ENCODE measurements at regions not wholly inside any gene's neighbourhood (a gene's known extent, or its start where the extent isn't known, plus 50 kb on each side); places are given as distances from the start of the nearest gene placed in this dataset.

- H3K27ac Mint-ChIP-seq: no peak overlapping the region
- DNase-seq (no peak), ATAC-seq (no peak)
- H3K4me1 Mint-ChIP-seq: no peaks in the 10 kb centered on the region
- H3K27me3 Mint-ChIP-seq: peaks cover 7% of the 10 kb centered on the region
- intact Hi-C loops (cut with DNase I, micrococcal nuclease): no loop called here
- CTCF ChIA-PET: interaction anchor here (1.1 to 4.3 kb wide), 2 partner anchors 292 to 533 kb away, joined by 3 to 20 read pairs; no protein-coding TSS in a partner anchor
- no peak overlapping the region for H3K4me3 Mint-ChIP-seq
- POLR2A ChIA-PET: no interaction called here
- H3K36me3 Mint-ChIP-seq (ENCODE audit: low read depth): no peaks in the 10 kb centered on the region
- H3K9me3 Mint-ChIP-seq (ENCODE audit: low read depth): no peaks in the 10 kb centered on the region
These were observed 97.2 kb upstream of the BLID start for GRCh38 chr11:122213171-122213570.

GRCh38 chr11:122210367-122210997 is 94.5 kb upstream of the BLID start:
- POLR2A ChIA-PET: no interaction called here
- Mint-ChIP-seq H3K4me3 (no peak overlapping the region), H3K27ac (no peak overlapping the region), H3K9me3 (ENCODE audit: low read depth) (no peaks in the 10 kb centered on the region), H3K4me1 (no peaks in the 10 kb centered on the region), H3K36me3 (ENCODE audit: low read depth) (no peaks in the 10 kb centered on the region), H3K27me3 (peaks cover 15% of the 10 kb centered on the region)
- DNase-seq: no peak
- no peak for ATAC-seq
- CTCF ChIA-PET: no interaction called here
- intact Hi-C loops (cut with DNase I, micrococcal nuclease): no loop called here

- Mint-ChIP-seq H3K27ac (no peak overlapping the region), H3K4me1 (no peaks in the 10 kb centered on the region), H3K4me3 (no peak overlapping the region), H3K27me3 (peaks cover 17% of the 10 kb centered on the region), H3K36me3 (ENCODE audit: low read depth) (no peaks in the 10 kb centered on the region), H3K9me3 (ENCODE audit: low read depth) (no peaks in the 10 kb centered on the region)
- intact Hi-C loops (cut with DNase I, micrococcal nuclease): loop anchor here in 1 of 2 experiments (10.0 kb wide), 1 partner anchor 105 kb away; no protein-coding TSS in a partner anchor
- ATAC-seq (no peak), DNase-seq (no peak)
- CTCF ChIA-PET: no interaction called here
- POLR2A ChIA-PET: no interaction called here
These were observed 93.8 kb upstream of the BLID start for GRCh38 chr11:122209619-122210366.

GRCh38 chr11:122207921-122208764 is 92.1 kb upstream of the BLID start:
- ATAC-seq: no peak
- Mint-ChIP-seq H3K9me3 (ENCODE audit: low read depth) (no peaks in the 10 kb centered on the region), H3K27me3 (peaks cover 27% of the 10 kb centered on the region), H3K36me3 (ENCODE audit: low read depth) (no peaks in the 10 kb centered on the region), H3K27ac (no peak overlapping the region), H3K4me3 (no peak overlapping the region), H3K4me1 (no peaks in the 10 kb centered on the region)
- ChIA-PET CTCF (interaction anchor here (0.6 kb wide), 1 partner anchor 260 kb away, joined by 4 read pairs; no protein-coding TSS in a partner anchor), POLR2A (no interaction called here)
- DNase-seq: no peak
- intact Hi-C loops (cut with DNase I, micrococcal nuclease): loop anchor here in 1 of 2 experiments (10.0 kb wide), 1 partner anchor 103 kb away; no protein-coding TSS in a partner anchor

GRCh38 chr11:122207505-122207904 is 91.5 kb upstream of the BLID start:
- Mint-ChIP-seq H3K27ac (no peak overlapping the region), H3K4me1 (no peaks in the 10 kb centered on the region), H3K36me3 (ENCODE audit: low read depth) (no peaks in the 10 kb centered on the region), H3K27me3 (peaks cover 31% of the 10 kb centered on the region), H3K4me3 (no peak overlapping the region), H3K9me3 (ENCODE audit: low read depth) (no peaks in the 10 kb centered on the region)
- ChIA-PET POLR2A (no interaction called here), CTCF (no interaction called here)
- DNase-seq (no peak), ATAC-seq (no peak)
- intact Hi-C loops (cut with DNase I, micrococcal nuclease): loop anchor here in 1 of 2 experiments (10.0 kb wide), 1 partner anchor 103 kb away; no protein-coding TSS in a partner anchor

- H3K36me3 Mint-ChIP-seq (ENCODE audit: low read depth): no peaks in the 10 kb centered on the region
- peaks cover 32% of the 10 kb centered on the region for H3K27me3 Mint-ChIP-seq
- intact Hi-C loops (cut with DNase I, micrococcal nuclease): loop anchor here in 1 of 2 experiments (10.0 kb wide), 1 partner anchor 100 kb away; no protein-coding TSS in a partner anchor
- CTCF ChIA-PET: no interaction called here
- DNase-seq: no peak
- H3K4me3 Mint-ChIP-seq: no peak overlapping the region
- no peak for ATAC-seq
- no peak overlapping the region for H3K27ac Mint-ChIP-seq
- H3K4me1 Mint-ChIP-seq: no peaks in the 10 kb centered on the region
- POLR2A ChIA-PET: no interaction called here
- H3K9me3 Mint-ChIP-seq (ENCODE audit: low read depth): no peaks in the 10 kb centered on the region
These were observed 89.0 kb upstream of the BLID start for GRCh38 chr11:122205036-122205435.

GRCh38 chr11:122204206-122204605 is 88.2 kb upstream of the BLID start:
- H3K4me3 Mint-ChIP-seq: no peak overlapping the region
- no peaks in the 10 kb centered on the region for H3K4me1 Mint-ChIP-seq
- H3K27ac Mint-ChIP-seq: no peak overlapping the region
- CTCF ChIA-PET: interaction anchor here (0.6 to 3.8 kb wide), 5 partner anchors 11 to 300 kb away, joined by 3 to 20 read pairs (median 4); no protein-coding TSS in a partner anchor
- intact Hi-C loops (cut with DNase I, micrococcal nuclease): loop anchor here in 1 of 2 experiments (10.0 kb wide), 1 partner anchor 99 kb away; no protein-coding TSS in a partner anchor
- POLR2A ChIA-PET: no interaction called here
- H3K9me3 Mint-ChIP-seq (ENCODE audit: low read depth): no peaks in the 10 kb centered on the region
- DNase-seq (no peak), ATAC-seq (no peak)
- H3K36me3 Mint-ChIP-seq (ENCODE audit: low read depth): no peaks in the 10 kb centered on the region
- peaks cover 32% of the 10 kb centered on the region for H3K27me3 Mint-ChIP-seq

GRCh38 chr11:122202951-122203456 is 87.0 kb upstream of the BLID start:
- H3K9me3 Mint-ChIP-seq (ENCODE audit: low read depth): no peaks in the 10 kb centered on the region
- intact Hi-C loops (cut with DNase I, micrococcal nuclease): loop anchor here (1.0 to 10.0 kb wide), 3 partner anchors 98 to 548 kb away; no protein-coding TSS in a partner anchor

GRCh38 chr11:122202161-122202950 is 86.3 kb upstream of the BLID start:
- Mint-ChIP-seq H3K27ac (no peak overlapping the region), H3K36me3 (ENCODE audit: low read depth) (no peaks in the 10 kb centered on the region), H3K4me3 (no peak overlapping the region), H3K9me3 (ENCODE audit: low read depth) (no peaks in the 10 kb centered on the region), H3K27me3 (peaks cover 37% of the 10 kb centered on the region), H3K4me1 (no peaks in the 10 kb centered on the region)
- POLR2A ChIA-PET: no interaction called here
- ATAC-seq: no peak
- CTCF ChIA-PET: interaction anchor here (0.7 to 3.8 kb wide), 7 partner anchors 9 to 307 kb away, joined by 3 to 20 read pairs (median 3); no protein-coding TSS in a partner anchor
- no peak for DNase-seq
- intact Hi-C loops (cut with DNase I, micrococcal nuclease): loop anchor here in 1 of 2 experiments (10.0 kb wide), 1 partner anchor 98 kb away; no protein-coding TSS in a partner anchor

More at GRCh38 chr11:122202951-122203456, 87.0 kb upstream of the BLID start:
- no peaks in the 10 kb centered on the region for H3K4me1 Mint-ChIP-seq
- peak; percentile 69 for DNase-seq
- H3K27ac Mint-ChIP-seq: no peak overlapping the region
- ChIA-PET CTCF (interaction anchor here (0.5 to 3.8 kb wide), 8 partner anchors 9 to 547 kb away, joined by 3 to 20 read pairs (median 3); no protein-coding TSS in a partner anchor), POLR2A (no interaction called here)
- H3K27me3 Mint-ChIP-seq: peaks cover 34% of the 10 kb centered on the region
- no peak overlapping the region for H3K4me3 Mint-ChIP-seq
- ATAC-seq: peak; percentile 74
- H3K36me3 Mint-ChIP-seq (ENCODE audit: low read depth): no peaks in the 10 kb centered on the region

GRCh38 chr11:122201106-122201505 is 85.1 kb upstream of the BLID start:
- ChIA-PET POLR2A (no interaction called here), CTCF (interaction anchor here (0.8 to 3.8 kb wide), 2 partner anchors 14 to 129 kb away, joined by 3 to 20 read pairs; no protein-coding TSS in a partner anchor)
- Mint-ChIP-seq H3K27ac (no peak overlapping the region), H3K4me3 (no peak overlapping the region), H3K36me3 (ENCODE audit: low read depth) (no peaks in the 10 kb centered on the region), H3K27me3 (peaks cover 33% of the 10 kb centered on the region), H3K9me3 (ENCODE audit: low read depth) (no peaks in the 10 kb centered on the region), H3K4me1 (no peaks in the 10 kb centered on the region)
- no peak for DNase-seq
- intact Hi-C loops (cut with DNase I, micrococcal nuclease): loop anchor here in 1 of 2 experiments (10.0 kb wide), 1 partner anchor 96 kb away; no protein-coding TSS in a partner anchor
- no peak for ATAC-seq
